Liver (tissue), 3 donors: ENCODE measurements at regions not wholly inside any gene's neighbourhood (a gene's known extent, or its start where the extent isn't known, plus 50 kb on each side); places are given as distances from the start of the nearest gene placed in this dataset.

ENCODE experiments used
- ATF3 ChIP-seq: IDR thresholded peaks from 2 replicates; pipeline ENCODE4 v1.6.1; 2016; ENCODE audit warnings: antibody characterized with exemption
- CTCF ChIP-seq: fragments of 150-350 bp; IDR thresholded peaks from 2 replicates; pipeline ENCODE4 v1.5.1; 2017; ENCODE audit warnings: improper control_type of control experiment, low read depth, low read length; ENCODE audit not compliant: missing input control
- FOXA1 ChIP-seq: IDR thresholded peaks from 2 replicates; pipeline ENCODE4 v1.6.1; 2016; ENCODE audit warnings: antibody characterized with exemption
- GABPA ChIP-seq, 2 donors: IDR thresholded peaks in 1 of 2; conservative IDR thresholded peaks in 1 of 2; 2 replicates each; pipeline ENCODE4 v1.6.1; 2016; ENCODE audit warnings: antibody characterized with exemption in 2 of 2, mild to moderate bottlenecking in 1 of 2, moderate library complexity in 1 of 2
- HNF4A ChIP-seq, 2 donors: conservative IDR thresholded peaks; 2 replicates each; pipeline ENCODE4 v1.6.1; 2016; ENCODE audit warnings: antibody characterized with exemption in 2 of 2, mild to moderate bottlenecking in 2 of 2
- JUND ChIP-seq, 2 donors: IDR thresholded peaks; 2 replicates each; pipeline ENCODE4 v1.6.1; 2016; ENCODE audit warnings: antibody characterized with exemption in 2 of 2
- MAX ChIP-seq: IDR thresholded peaks from 2 replicates; pipeline ENCODE4 v1.6.1; 2016; ENCODE audit warnings: antibody characterized with exemption
- RAD21 ChIP-seq, 2 donors: IDR thresholded peaks; 2 replicates each; pipeline ENCODE4 v1.6.1; 2016; ENCODE audit warnings: antibody characterized with exemption in 2 of 2, mild to moderate bottlenecking in 2 of 2
- REST ChIP-seq: IDR thresholded peaks from 2 replicates; pipeline ENCODE4 v1.6.1; 2016; ENCODE audit warnings: antibody characterized with exemption, mild to moderate bottlenecking
- RXRA ChIP-seq, 2 donors: IDR thresholded peaks; 2 replicates each; pipeline ENCODE4 v1.6.1; 2017 to 2018; ENCODE audit warnings: antibody characterized with exemption in 2 of 2, mild to moderate bottlenecking in 1 of 2
- SP1 ChIP-seq: IDR thresholded peaks from 2 replicates; pipeline ENCODE4 v1.6.1; 2018; ENCODE audit warnings: antibody characterized with exemption, mild to moderate bottlenecking
- TAF1 ChIP-seq: conservative IDR thresholded peaks from 2 replicates; pipeline ENCODE4 v1.6.1; 2016; ENCODE audit warnings: antibody characterized with exemption, mild to moderate bottlenecking
- YY1 ChIP-seq: IDR thresholded peaks from 2 replicates; pipeline ENCODE4 v1.6.1; 2016; ENCODE audit warnings: antibody characterized with exemption, mild to moderate bottlenecking
- ZBTB33 ChIP-seq: IDR thresholded peaks from 2 replicates; pipeline ENCODE4 v1.6.1; 2016; ENCODE audit warnings: antibody characterized with exemption
- donor health status: healthy.
- donor health status: healthy.

- TF ChIP-seq CTCF: no peak
- no peak for TF ChIP-seq GABPA (IDR thresholded peaks at IDR 0.05 in 1 of 2, conservative IDR thresholded peaks at IDR 0.05 in 1 of 2)
- no peak for TF ChIP-seq FOXA1
- TF ChIP-seq YY1: no peak
- TF ChIP-seq MAX: no peak
- TF ChIP-seq SP1: no peak
- TF ChIP-seq REST: no peak
- TF ChIP-seq ATF3: no peak
- no peak for TF ChIP-seq ZBTB33
- TF ChIP-seq RXRA (IDR thresholded peaks at IDR 0.05): no peak
- no peak for TF ChIP-seq TAF1
- TF ChIP-seq JUND (IDR thresholded peaks at IDR 0.05): no peak
- no peak for TF ChIP-seq RAD21 (IDR thresholded peaks at IDR 0.05)
- no peak for TF ChIP-seq HNF4A (conservative IDR thresholded peaks at IDR 0.05)
These were observed 210.4 kb downstream of the ANKRD60 start for GRCh38 chr20:58017970-58018530.
